Activated CD4-positive, alpha-beta T cell treated with anti-CD3 and anti-CD28 coated beads for 48 hours (primary cell): ENCODE measurements at regions not wholly inside any gene's neighbourhood (a gene's known extent, or its start where the extent isn't known, plus 50 kb on each side); places are given as distances from the start of the nearest gene placed in this dataset.
"Not testable (repeated sequence)": the region's sequence is repeated elsewhere in the genome, so short reads cannot be mapped to it uniquely, and the experiment has no call there.

ENCODE experiments used
- DNase-seq: peaks from one replicate; pipeline ENCODE4 v3.0.0-alpha.2; 2020

- no peak for DNase-seq
These were observed 1043.8 kb upstream of the EDIL3 start for GRCh38 chr5:85428426-85428934.

- not testable (repeated sequence) for DNase-seq
These were observed 1047.0 kb upstream of the EDIL3 start for GRCh38 chr5:85431726-85432125.

DNA sequence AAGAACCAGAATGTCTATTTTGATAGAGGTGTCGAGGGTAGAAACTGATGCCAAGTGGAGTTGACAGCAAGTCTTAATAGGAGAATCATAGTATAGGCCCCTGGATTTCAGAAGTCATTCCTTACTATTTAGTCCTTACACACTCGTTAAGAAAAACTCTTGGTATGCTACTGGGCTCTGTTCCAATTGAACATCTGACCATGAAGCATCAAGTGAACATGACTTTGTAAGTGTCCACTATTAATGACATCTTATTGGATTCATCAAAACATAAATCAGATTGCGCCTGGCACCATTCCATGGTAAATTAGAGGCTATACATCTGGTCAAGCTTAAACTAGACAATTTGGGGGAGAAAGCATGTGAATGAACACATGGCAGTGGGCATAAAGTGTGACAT is 1056.5 kb upstream of the EDIL3 start:
- no peak for DNase-seq

GRCh38 chr5:85441853-85442252 is 1057.2 kb upstream of the EDIL3 start:
- DNase-seq = no peak

DNA sequence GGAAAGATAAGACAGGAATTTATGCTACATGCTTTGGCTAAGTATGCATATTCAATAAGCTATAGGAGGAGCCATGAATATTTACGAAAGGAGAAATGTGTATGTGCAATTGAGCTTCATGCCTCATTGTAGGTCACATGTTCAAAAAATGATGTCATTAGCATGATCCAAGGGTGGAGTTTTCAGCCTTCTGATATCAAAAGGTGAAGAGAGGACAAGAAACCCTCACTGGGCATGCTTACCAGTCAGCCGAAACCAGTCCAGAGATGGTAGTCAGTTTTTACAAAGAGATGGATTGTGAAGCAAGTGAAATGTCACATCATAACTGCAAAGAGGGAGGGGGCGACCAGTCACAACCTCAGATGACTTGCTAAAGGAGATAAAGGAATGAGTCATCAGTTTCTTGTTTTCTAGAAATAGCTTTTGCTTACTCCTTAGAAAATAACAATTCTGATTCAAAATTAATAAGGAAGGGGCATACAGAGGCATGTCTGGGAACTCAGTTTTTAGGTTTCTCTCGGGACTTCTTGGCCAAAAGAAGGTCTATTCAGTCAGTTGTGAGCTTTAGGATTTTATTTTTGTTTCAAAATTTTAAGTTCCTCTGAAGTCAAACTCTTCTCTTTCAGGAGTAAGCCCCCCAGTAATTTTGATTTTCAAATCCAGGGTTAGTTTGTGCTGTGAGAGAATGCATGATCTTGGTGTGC is 1067.8 kb upstream of the EDIL3 start:
- no peak for DNase-seq

DNA sequence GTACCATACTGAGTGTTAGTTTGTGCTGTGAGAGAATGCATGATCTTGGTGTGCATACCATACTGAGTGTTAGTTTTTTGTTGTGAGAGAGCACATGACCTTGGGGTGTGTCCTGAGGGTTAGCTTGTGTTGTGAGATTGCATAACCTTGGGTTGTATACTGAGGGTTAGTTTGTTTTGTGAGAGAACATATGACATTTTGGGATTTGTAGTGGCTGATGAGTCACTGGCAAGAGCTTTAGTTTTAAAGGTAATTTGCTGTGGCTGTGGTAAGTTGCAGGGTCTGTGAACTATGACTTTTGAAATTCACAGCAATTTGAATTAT is 1068.3 kb upstream of the EDIL3 start:
- no peak for DNase-seq

DNA sequence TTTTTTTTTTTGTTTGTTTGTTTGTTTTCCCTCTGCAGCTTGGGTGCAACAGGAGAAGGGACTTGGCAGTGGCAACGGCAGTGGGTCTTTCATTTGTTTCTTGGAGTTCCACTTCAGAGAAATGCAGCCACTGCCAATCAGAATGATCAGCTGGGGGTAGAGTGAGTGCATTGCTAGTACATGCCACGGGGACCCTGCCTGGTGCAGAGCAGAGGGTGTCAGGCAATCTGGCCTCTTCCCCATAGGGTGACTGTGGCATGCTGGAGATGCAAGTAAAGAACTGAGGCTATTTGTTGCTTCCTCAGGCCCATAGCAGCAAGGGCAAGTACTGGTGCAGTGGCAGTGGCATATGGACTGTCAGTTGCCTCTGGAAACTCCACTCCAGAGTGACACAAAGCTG is 1073.6 kb upstream of the EDIL3 start:
- no peak for DNase-seq

DNA sequence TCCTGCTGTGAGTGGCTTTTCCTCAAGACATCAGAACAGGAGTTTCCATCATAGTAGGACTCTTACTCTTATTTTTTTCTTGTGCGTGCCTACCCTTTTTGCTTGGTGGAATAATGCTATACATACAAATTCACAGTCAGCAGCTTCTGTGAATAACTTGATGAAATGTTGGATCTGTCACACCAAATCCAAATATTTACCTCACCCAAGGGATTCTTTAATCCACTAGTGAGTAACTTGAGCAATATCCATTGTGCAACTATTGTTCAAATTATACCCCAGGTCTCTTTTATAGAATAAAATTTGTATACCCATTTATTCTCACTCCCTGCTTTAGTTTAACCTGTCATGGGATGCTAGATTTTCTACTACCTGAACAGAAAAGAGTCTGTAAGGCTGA is 1078.3 kb upstream of the EDIL3 start:
- DNase-seq = no peak

DNA sequence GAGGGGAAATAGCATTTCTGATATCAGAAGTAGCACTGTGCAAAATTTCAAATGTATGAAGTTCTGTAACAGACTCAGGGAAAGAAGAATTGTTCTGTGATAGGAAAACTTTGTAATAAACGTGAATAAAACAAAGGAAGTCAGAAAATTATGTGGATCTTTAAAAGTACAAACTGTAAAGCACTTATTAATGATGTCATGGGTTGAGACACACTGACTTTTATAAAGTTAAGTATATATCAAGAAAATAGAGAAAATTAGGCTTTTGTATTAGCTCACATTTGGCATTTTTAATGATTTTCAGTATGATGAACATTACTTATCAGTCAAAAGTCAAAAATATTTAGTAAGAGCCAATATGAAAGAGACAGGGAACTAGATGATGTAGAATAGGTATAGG is 1081.7 kb upstream of the EDIL3 start:
- DNase-seq = no peak

DNA sequence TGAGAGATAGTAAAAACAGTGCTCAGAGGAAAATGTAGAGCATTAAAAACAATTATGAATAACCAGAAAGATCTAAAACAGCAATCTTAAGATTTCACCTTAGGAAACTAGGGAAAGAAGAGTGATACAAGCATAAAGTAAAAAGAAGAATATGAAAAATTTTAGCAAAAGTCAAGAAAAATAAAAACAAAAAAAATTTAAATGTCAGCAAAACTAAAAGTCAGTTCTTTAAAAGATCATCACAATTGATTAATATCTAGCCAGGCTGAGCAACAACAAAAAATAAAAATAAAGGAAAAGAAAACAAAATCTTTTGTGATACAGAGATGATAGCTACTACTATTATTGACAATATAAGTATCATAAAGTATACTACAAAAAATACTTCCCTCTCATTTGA is 1088.1 kb upstream of the EDIL3 start:
- no peak for DNase-seq

DNA sequence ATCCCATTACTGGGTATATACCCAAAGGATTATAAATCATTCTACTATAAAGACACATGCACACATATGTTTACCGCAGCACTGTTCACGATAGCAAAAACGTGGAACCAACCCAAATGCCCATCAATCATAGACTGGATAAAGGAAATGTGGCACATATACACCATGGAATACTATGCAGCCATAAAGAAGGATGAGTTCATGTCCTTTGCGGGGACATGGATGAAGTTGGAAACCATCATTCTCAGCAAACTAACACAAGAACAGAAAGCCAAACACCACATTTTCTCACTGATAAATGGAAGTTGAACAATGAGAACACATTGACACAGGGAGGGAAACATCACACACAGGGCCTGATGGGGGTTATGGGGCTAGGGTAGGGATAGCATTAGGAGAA is 1090.5 kb upstream of the EDIL3 start:
- not testable (repeated sequence) for DNase-seq

DNA sequence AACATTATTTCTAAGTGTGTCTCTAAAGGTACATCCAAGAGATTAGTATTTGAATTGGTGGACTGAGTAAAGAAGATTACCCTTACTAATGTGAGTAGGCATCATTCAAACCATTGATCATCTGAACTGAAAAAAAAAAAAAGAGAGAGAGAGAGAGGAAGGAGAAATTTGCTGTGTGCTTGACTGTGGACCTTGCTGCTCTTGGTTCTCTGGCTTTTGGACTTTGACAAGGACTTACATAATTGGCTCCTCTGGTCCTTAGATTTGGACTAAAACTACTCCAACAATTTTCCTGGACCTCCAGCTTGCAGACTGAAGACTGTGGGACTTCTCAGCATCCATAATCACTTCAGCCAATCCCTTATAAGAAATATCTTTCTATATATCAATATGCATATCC is 1091.9 kb upstream of the EDIL3 start:
- DNase-seq = no peak

- DNase-seq = no peak
These were observed 1095.2 kb upstream of the EDIL3 start for GRCh38 chr5:85479849-85480248.

- DNase-seq = no peak
These were observed 1100.4 kb upstream of the EDIL3 start for GRCh38 chr5:85484982-85485574.

GRCh38 chr5:85488295-85488694 is 1103.6 kb upstream of the EDIL3 start:
- DNase-seq = no peak

DNA sequence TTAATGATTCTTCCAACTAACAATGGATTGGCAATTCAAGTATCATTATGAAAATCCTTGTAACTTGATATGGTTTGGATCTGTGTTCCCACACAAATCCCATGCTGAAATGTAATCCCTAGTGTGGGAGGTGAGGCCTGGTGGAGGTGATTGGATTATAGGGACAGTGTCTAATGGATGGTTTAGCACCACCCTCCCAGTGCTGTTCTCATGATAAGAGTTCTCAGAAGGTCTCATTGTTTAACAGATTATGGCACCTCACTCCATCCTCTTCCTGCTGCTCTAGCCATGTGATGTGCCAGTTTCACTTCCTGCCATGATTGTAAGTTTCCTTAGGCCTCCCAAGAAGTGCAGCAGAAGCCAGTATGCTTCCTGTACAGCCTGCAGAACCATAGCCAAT is 1116.2 kb upstream of the EDIL3 start:
- no peak for DNase-seq

- DNase-seq = no peak
These were observed 1104.8 kb upstream of the COX7C start for GRCh38 chr5:85512896-85513295.

DNA sequence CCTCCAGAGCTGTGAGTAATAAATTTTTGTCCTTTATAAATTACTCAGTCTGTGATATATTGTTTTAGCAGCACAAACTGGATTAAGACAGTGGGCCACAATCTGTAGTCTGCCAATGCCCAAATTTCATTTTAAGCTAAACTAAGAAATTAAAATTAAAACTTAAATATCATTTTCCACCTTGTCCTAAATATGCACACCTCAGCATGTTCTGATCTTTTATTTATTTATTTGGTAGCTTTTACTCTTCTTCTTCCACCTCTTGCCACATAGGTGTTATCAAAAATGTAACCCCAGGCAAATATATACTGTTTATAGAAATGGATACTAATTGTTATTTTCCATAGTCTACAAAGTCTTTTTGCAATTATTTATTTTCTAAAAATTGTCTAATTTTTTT is 1102.2 kb upstream of the COX7C start:
- no peak for DNase-seq

DNA sequence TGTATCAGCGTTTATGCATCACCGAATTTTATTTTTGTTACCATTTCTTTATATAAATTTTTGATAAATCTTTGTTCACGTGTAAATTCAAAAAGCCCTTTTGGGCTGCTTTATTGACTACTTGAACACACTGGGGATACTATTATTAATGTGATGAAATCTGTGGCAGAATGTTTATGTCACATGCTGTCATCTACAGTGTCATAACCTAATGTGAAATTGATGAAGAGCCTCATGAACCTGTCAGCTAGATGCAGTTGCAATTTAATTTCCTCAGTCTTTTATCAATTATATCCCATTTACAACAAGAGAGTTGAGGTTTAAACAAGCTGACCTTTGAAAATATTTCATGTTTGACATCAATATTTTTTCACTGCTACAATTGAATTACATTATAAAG is 1100.4 kb upstream of the COX7C start:
- DNase-seq = no peak

DNA sequence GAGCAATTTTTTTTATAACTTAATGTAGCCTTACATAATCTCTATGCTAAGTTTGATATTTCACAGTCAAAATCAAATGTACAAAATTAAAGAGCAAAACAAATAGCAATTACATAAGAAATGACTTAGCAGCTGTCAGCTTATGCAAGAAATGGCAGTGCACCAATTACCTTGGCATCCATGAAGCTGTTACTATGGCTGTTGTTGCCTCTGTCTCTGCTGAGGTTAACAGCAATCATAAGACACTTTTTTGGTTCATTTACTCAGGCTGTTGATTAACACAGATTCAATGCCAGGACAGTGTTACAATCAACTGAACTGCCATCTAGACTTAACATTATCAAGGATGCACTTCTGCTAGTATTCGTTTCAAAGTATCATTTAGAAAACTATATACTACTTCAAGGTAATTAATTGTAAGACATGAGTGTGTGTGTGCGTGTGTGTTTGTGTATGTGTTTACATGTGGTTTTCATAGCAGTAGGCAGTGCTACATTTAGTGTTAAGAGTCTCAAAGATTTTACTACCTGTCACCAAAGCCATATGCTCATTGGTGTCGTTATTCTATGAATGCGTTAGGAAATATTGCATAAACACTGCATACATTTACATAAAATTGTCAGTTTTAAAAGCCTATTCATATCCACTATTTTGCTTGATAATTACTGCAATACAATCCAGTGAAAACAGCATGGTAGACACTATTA is 1084.2 kb upstream of the COX7C start:
- DNase-seq = no peak

GRCh38 chr5:85538362-85538761 is 1079.4 kb upstream of the COX7C start:
- no peak for DNase-seq

DNA sequence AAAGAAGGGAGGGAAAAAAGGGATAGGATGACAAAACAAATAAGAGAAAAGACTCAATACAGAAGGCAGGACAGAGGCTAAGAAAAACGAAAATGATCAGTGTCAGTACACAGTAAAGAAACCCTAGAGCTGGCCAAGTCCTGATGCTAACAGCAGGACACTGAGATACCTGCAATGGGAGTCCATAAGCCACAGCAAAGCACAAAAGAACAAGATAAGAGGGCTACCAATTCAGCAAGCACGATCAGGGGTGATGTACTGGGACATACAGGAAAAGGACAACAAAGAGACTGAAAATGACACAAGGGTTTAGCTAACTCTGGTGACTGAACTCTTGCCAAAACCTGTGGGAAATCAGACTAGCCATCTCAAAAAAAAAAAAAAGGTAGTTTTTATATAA is 1072.6 kb upstream of the COX7C start:
- no peak for DNase-seq

DNA sequence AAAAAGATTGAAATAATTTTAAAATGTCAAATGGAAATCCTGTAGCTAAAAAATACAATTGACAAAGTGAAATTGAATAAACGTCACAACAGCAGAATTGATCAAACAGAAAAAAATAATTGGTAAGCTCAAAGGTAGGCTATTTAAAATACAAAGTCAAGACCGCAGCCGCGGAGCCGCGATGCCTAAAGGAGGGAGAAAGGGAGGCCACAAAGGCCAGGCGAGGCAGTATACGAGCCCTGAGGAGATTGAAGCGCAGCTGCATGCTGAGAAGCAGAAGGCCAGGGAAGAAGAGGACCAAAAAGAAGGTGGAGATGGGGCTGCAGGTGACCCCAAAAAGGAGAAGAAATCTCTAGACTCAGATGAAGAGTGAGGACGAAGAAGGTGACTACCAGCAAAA is 1068.5 kb upstream of the COX7C start:
- DNase-seq = no peak

DNA sequence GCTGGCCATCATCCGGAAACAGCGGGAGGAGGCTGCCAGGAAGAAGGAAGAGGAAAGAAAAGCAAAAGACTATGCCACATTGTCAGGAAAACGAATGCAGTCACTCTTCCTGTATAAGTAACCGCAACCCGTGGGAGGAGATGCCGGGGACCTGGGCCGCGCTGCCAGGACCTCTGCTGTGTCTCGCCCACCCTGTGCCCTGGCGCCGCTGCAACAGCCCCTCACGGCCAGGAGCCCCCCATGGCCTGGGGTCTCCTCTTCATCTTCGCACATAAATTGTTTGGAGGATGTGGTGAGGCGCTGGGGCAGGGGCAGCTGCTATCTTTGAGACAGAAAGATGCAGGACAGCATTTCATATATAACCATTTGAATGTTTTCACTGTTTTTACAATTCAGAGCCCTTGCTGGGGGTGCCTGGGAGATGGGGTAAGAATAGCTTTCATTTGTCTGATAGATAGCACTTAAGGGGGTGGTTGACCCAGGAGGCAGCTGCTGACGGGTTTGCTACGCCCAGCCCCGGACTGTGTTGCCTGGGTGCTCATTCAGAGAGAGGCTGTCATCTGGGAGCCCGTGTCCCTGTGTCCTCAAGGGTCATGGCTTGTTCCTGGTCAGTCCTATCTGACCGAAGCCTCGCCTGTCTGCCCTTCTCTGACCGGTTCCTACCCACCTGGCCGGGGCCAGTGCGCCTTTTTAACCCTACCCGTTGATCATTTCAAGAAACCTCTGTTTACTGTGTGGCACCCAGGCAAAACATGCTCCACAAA is 1067.7 kb upstream of the COX7C start:
- no peak for DNase-seq
